Naive thymus-derived CD8-positive, alpha-beta T cell (primary cell): ENCODE measurements at regions not wholly inside any gene's neighbourhood (a gene's known extent, or its start where the extent isn't known, plus 50 kb on each side); places are given as distances from the start of the nearest gene placed in this dataset.

ENCODE experiments used
- ATAC-seq, 2 donors: fragments of 150-1000 bp; cut with Tn5 transposase in 1 of 2; sonication (Bioruptor Pico), chemical (Tn5 transposase) in 1 of 2; 1 replicate in 1 of 2; 2 replicates in 1 of 2; pipeline ENCODE4 v1.10.0; 2021; ENCODE audit warnings: mild to moderate bottlenecking in 2 of 2, moderate library complexity in 2 of 2
- POLR2A ChIA-PET: fragments of 350-600 bp; sonication (Branson Sonifier 250); formaldehyde crosslinking; loops from one replicate; lab custom pipeline; 2021; ENCODE audit warnings: antibody characterized with exemption; lab: Charles Lee
- DNase-seq, 10 donors: peaks; one replicate each; pipeline versions ENCODE4 v3.0.0 to v3.0.0-alpha.2; 2020 to 2022
- H3K27ac Mint-ChIP-seq, 10 donors: one replicate each; pipeline ENCODE4 v1.8.0; 2020 to 2022; ENCODE audit warnings: mild to moderate bottlenecking in 10 of 10, mixed read lengths in 10 of 10, moderate library complexity in 4 of 10, inconsistent platforms in 1 of 10
- H3K27me3 Mint-ChIP-seq, 5 donors: one replicate each; pipeline ENCODE4 v1.8.0; 2021 to 2022; ENCODE audit warnings: mixed read lengths in 5 of 5
- H3K36me3 Mint-ChIP-seq, 3 donors: one replicate each; pipeline ENCODE4 v1.8.0; 2020 to 2022; ENCODE audit warnings: mixed read lengths in 3 of 3, mild to moderate bottlenecking in 2 of 3, inconsistent platforms in 1 of 3
- H3K4me1 Mint-ChIP-seq, 4 donors: one replicate each; pipeline ENCODE4 v1.8.0; 2021 to 2022; ENCODE audit warnings: mixed read lengths in 4 of 4
- H3K4me3 Mint-ChIP-seq, 10 donors: one replicate each; pipeline ENCODE4 v1.8.0; 2020 to 2022; ENCODE audit warnings: mild to moderate bottlenecking in 10 of 10, mixed read lengths in 10 of 10, moderate library complexity in 6 of 10, inconsistent platforms in 1 of 10
- H3K9me3 Mint-ChIP-seq, 9 donors: one replicate each; pipeline ENCODE4 v1.8.0; 2020 to 2022; ENCODE audit warnings: mixed read lengths in 9 of 9, mild to moderate bottlenecking in 3 of 9, inconsistent platforms in 1 of 9, moderate library complexity in 1 of 9

DNA sequence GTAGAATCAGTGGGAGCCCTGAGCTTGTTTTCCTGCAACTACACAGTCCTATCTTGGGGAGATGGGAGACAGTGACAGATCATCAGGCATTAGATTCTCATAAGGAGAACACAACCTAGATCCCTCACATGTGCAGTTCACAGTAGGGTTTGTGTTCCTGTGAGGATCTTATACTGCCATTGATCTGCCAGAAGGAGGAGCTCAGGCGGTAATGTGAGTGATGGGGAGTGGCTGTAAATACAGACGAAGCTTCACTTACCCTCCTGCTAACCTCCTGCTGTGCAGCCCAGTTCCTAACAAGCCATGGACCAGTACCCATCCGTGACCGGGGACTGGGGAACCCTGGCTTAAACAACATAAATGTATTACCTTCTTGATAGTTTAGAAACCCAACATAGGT is 1034.1 kb downstream of the BCL11B start:
- peaks cover 26 to 57% (median 42%) of the 10 kb centered on the region in 4 donors for H3K4me1 Mint-ChIP-seq
- no peaks in the 10 kb centered on the region for H3K36me3 Mint-ChIP-seq
- ATAC-seq (peak in 1 of 2 donors; percentile 29), DNase-seq (no peak)
- H3K9me3 Mint-ChIP-seq, result peaks cover 0 to 2% (median 0%) of the 10 kb centered on the region in 9 donors
- peak overlapping the region in 4 of 10 donors; percentile 53 to 74 (median 66) for H3K27ac Mint-ChIP-seq
- POLR2A ChIA-PET, result interaction anchor here (0.5 to 2.4 kb wide), 4 partner anchors 8 to 28 kb away, joined by 4 to 10 read pairs (median 8); no protein-coding TSS in a partner anchor
- H3K4me3 Mint-ChIP-seq, result no peak overlapping the region
- H3K27me3 Mint-ChIP-seq, result no peaks in the 10 kb centered on the region

DNA sequence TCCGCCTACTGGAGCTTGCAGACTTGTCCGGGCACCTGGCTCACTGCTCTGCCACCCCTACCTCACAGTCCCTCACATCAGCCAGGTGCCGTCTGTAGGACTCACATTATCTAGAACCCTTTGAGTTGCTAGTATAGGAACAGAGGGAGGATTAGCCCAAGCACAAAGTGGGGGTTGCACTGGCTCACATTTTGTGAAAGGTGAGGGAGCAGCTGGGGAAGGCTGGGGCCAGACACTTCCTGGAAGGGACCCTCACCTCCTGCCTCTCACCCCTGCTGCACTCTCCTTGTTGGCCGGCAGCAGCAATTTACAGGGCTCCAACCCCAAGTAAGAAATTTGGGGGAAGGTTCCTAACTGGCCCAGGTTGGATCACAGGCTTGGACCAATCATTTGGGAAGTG is 1031.6 kb downstream of the BCL11B start:
- H3K4me1 Mint-ChIP-seq, result peaks cover 14 to 48% (median 32%) of the 10 kb centered on the region in 4 donors
- DNase-seq (no peak), ATAC-seq (no peak)
- no peak overlapping the region for H3K4me3 Mint-ChIP-seq
- no peaks in the 10 kb centered on the region for H3K27me3 Mint-ChIP-seq
- H3K36me3 Mint-ChIP-seq, result no peaks in the 10 kb centered on the region
- peak overlapping the region in 2 of 10 donors; percentile 46 to 76 for H3K27ac Mint-ChIP-seq
- H3K9me3 Mint-ChIP-seq, result peaks cover 0 to 2% (median 0%) of the 10 kb centered on the region in 9 donors
- POLR2A ChIA-PET, result interaction anchor here (0.6 kb wide), 1 partner anchor 922 kb away, joined by 3 read pairs; no protein-coding TSS in a partner anchor

DNA sequence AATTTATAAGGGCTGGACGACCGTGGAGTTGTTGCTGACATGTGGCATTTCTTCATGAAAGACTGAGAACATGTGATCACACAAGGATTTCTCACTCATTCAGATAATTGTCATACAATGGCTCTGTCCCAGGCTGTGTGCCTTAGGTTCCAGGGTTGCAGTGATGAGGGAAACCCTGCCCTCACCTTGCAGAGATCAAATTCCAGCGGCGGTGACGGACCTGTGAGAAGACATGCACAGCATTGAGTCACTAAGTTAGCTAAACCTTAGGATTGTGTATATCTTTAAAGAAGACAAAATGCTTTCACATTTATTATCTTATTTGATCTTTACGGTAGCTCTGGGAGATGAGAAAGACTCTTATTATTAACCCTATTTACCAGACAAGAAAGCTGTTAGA is 1029.1 kb downstream of the BCL11B start:
- no peaks in the 10 kb centered on the region for H3K27me3 Mint-ChIP-seq
- no peak for ATAC-seq
- POLR2A ChIA-PET, result no interaction called here

GRCh38 chr14:98243332-98243731 is 1028.7 kb downstream of the BCL11B start:
- Mint-ChIP-seq H3K4me1 (peaks cover 7 to 29% (median 21%) of the 10 kb centered on the region in 4 donors), H3K36me3 (no peaks in the 10 kb centered on the region), H3K27ac (peak overlapping the region in 1 of 10 donors; percentile 70), H3K27me3 (no peaks in the 10 kb centered on the region), H3K4me3 (no peak overlapping the region), H3K9me3 (no peaks in the 10 kb centered on the region)
- ATAC-seq (no peak), DNase-seq (no peak)
- POLR2A ChIA-PET, result no interaction called here

More for the DNA sequence above, 1029.1 kb downstream of the BCL11B start:
- no peaks in the 10 kb centered on the region for H3K36me3 Mint-ChIP-seq
- H3K27ac Mint-ChIP-seq, result no peak overlapping the region
- H3K9me3 Mint-ChIP-seq, result no peaks in the 10 kb centered on the region
- DNase-seq, result no peak
- no peak overlapping the region for H3K4me3 Mint-ChIP-seq
- peaks cover 12 to 34% (median 26%) of the 10 kb centered on the region in 4 donors for H3K4me1 Mint-ChIP-seq

DNA sequence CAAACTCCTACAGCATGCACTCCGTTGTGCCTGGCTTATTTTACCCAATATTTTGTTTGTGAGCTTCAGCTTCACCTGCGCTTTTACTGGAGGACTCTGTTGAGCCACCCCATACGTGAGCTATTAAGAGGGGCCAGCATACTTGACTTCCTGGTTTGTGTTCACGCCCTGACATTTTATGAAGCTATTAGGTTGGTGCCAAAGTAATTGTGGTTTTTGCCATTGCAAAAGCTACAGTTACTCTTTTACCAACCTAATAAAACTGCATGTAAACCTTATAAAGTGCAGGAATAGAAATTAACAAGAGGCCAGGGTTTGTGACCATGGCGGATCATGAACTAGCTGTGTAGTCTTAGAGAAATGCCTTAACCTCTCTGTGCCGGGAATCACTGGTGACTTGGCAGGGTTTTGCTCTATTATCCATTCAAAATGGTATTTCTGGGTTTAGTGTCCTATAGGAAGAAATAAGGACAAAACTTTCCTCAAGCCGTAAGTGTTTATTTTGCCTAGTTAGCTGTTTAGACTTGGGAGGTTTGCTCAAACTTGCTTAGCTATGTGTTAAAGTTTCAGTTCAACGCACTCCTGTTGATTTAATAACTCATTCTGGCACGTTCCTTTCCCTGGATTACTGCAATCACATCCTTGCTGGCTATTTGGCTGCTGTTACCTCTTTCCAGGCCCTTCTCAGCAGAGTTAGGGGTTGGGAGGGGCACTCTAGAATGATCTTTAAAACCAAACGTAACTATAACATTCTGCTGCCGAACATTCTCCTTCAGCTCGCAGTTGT is 1027.6 kb downstream of the BCL11B start:
- DNase-seq (no peak), ATAC-seq (no peak)
- no peaks in the 10 kb centered on the region for H3K27me3 Mint-ChIP-seq
- no peaks in the 10 kb centered on the region for H3K36me3 Mint-ChIP-seq
- H3K4me3 Mint-ChIP-seq, result no peak overlapping the region
- no peaks in the 10 kb centered on the region for H3K9me3 Mint-ChIP-seq
- H3K27ac Mint-ChIP-seq, result peak overlapping the region in 2 of 10 donors; percentile 17 to 66
- POLR2A ChIA-PET, result interaction anchor here (1.4 kb wide), 1 partner anchor 17 kb away, joined by 4 read pairs; no protein-coding TSS in a partner anchor
- H3K4me1 Mint-ChIP-seq, result peaks cover 0 to 26% (median 17%) of the 10 kb centered on the region in 4 donors

GRCh38 chr14:98244966-98245569 is 1026.9 kb downstream of the BCL11B start:
- DNase-seq (no peak), ATAC-seq (no peak)
- Mint-ChIP-seq H3K36me3 (no peaks in the 10 kb centered on the region), H3K9me3 (no peaks in the 10 kb centered on the region), H3K4me3 (no peak overlapping the region), H3K4me1 (peaks cover 3 to 22% (median 17%) of the 10 kb centered on the region in 4 donors), H3K27ac (peak overlapping the region in 1 of 10 donors; percentile 12), H3K27me3 (no peaks in the 10 kb centered on the region)
- POLR2A ChIA-PET, result interaction anchor here (1.4 kb wide), 2 partner anchors 15 to 17 kb away, joined by 4 to 5 read pairs; no protein-coding TSS in a partner anchor

DNA sequence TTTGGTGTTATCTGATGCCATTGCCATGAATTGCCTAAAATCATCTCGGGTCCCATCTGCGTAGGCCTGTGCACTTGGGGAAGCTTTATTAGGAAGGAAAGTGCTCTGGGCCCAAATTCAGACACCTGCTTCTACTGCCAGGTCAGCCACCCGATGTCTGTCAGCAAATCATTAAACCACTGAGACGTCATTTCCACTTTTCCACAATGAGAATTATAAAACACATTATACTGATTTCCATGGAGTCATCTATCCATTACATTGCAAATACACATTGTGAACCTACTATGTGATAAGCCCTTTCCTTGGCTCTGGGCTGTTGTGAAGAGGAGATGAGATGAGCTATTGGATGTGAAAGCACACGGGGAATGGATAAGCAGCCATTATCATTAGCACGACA is 1022.9 kb downstream of the BCL11B start:
- H3K36me3 Mint-ChIP-seq, result no peaks in the 10 kb centered on the region
- H3K27me3 Mint-ChIP-seq, result no peaks in the 10 kb centered on the region
- H3K9me3 Mint-ChIP-seq, result no peaks in the 10 kb centered on the region
- H3K4me3 Mint-ChIP-seq, result no peak overlapping the region
- ATAC-seq (no peak), DNase-seq (no peak)
- H3K27ac Mint-ChIP-seq, result peak overlapping the region in 2 of 10 donors; percentile 24 to 60
- POLR2A ChIA-PET, result interaction anchor here (0.9 to 1.4 kb wide), 3 partner anchors 10 to 982 kb away, joined by 3 read pairs; no protein-coding TSS in a partner anchor
- H3K4me1 Mint-ChIP-seq, result peaks cover 7 to 43% (median 29%) of the 10 kb centered on the region in 4 donors

DNA sequence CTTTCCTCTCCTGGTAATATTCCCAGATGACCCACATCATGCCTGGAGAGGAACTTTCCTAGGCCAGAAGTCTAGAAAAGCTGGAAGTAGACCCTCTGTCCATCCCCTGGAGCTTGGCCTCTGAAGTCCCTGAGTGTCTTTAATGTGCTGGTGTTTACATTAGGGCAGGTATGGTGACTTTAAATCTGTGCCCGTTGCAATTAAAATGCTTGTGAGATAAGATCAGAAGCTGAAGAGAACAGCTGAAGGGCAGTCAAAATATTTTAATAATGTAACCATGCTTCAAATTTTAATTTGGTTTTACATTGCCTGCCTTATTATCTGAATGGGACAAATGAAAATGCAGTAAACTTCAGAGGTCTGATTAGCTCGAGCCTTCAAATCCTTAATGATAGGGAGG is 1022.5 kb downstream of the BCL11B start:
- H3K9me3 Mint-ChIP-seq, result no peaks in the 10 kb centered on the region
- no peak overlapping the region for H3K27ac Mint-ChIP-seq
- H3K36me3 Mint-ChIP-seq, result no peaks in the 10 kb centered on the region
- H3K4me1 Mint-ChIP-seq, result peaks cover 7 to 41% (median 28%) of the 10 kb centered on the region in 4 donors
- H3K27me3 Mint-ChIP-seq, result no peaks in the 10 kb centered on the region
- H3K4me3 Mint-ChIP-seq, result no peak overlapping the region
- ATAC-seq (no peak), DNase-seq (no peak)
- POLR2A ChIA-PET, result interaction anchor here (0.9 to 1.4 kb wide), 3 partner anchors 11 to 981 kb away, joined by 3 read pairs; no protein-coding TSS in a partner anchor

DNA sequence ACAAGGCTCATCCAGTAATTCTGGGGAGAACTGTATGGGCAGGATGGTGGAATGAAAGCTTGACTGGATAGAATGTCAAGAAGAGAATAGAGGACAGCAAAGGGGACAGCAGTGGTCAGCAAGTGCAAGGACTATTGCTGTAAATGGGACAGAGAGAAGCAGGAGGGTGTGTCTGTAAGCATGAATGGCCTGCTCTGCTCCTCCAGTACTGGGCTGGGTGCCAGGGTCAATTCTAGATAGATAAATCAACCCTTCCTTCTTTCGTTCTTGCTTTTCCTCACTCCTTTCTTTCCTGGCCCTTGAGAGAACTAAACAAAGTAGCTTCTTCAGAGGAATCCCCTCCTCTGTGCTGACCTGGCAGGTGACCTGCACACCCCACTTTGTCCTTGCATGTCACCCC is 1019.2 kb downstream of the BCL11B start:
- H3K36me3 Mint-ChIP-seq, result no peaks in the 10 kb centered on the region
- no peak for ATAC-seq
- H3K4me1 Mint-ChIP-seq, result peaks cover 7 to 38% (median 29%) of the 10 kb centered on the region in 4 donors
- H3K9me3 Mint-ChIP-seq, result peaks cover 0 to under 1% (median 0%) of the 10 kb centered on the region in 9 donors
- no peaks in the 10 kb centered on the region for H3K27me3 Mint-ChIP-seq
- H3K27ac Mint-ChIP-seq, result peak overlapping the region in 1 of 10 donors; percentile 33
- DNase-seq, result no peak
- H3K4me3 Mint-ChIP-seq, result no peak overlapping the region
- POLR2A ChIA-PET, result no interaction called here

GRCh38 chr14:98259881-98260280 is 1012.1 kb downstream of the BCL11B start:
- ATAC-seq, result no peak
- no peak for DNase-seq
- Mint-ChIP-seq H3K9me3 (peaks cover 0 to 5% (median 0%) of the 10 kb centered on the region in 9 donors), H3K4me1 (peaks cover 0 to 30% (median 22%) of the 10 kb centered on the region in 4 donors), H3K27ac (no peak overlapping the region), H3K27me3 (no peaks in the 10 kb centered on the region), H3K36me3 (no peaks in the 10 kb centered on the region), H3K4me3 (no peak overlapping the region)
- POLR2A ChIA-PET, result interaction anchor here (0.6 kb wide), 2 partner anchors 13 to 61 kb away, joined by 3 read pairs; no protein-coding TSS in a partner anchor

GRCh38 chr14:98262566-98262965 is 1009.4 kb downstream of the BCL11B start:
- no peak for DNase-seq
- POLR2A ChIA-PET, result no interaction called here
- Mint-ChIP-seq H3K9me3 (peaks cover 0 to 11% (median 2%) of the 10 kb centered on the region in 9 donors), H3K36me3 (no peaks in the 10 kb centered on the region), H3K4me1 (peaks cover 7 to 54% (median 32%) of the 10 kb centered on the region in 4 donors), H3K4me3 (no peak overlapping the region), H3K27ac (peak overlapping the region in 1 of 10 donors; percentile 38), H3K27me3 (no peaks in the 10 kb centered on the region)
- ATAC-seq, result no peak

DNA sequence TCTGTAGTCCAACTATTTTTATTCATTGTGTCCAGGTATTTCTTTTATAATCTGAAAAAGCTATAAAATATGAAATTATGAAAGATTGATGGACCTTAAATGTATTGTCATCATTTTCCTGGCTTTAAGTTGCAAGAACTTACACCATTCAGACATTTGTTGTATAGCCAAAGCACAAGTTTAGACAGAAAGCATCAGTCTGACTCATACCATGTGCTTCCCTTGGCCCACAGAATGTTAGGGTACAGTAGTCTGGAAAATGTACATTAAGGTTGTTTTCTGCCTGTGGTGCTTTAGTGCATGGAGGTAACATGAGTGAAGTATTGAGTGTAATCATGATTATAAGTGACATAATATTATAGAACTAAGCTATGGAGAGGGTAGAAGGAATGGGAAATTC is 1002.5 kb downstream of the BCL11B start:
- DNase-seq (no peak), ATAC-seq (no peak)
- Mint-ChIP-seq H3K36me3 (peaks cover 0 to 13% (median 9%) of the 10 kb centered on the region in 3 donors), H3K9me3 (peaks cover 0 to 22% (median 11%) of the 10 kb centered on the region in 9 donors), H3K27ac (no peak overlapping the region), H3K27me3 (no peaks in the 10 kb centered on the region), H3K4me1 (peaks cover 10 to 32% (median 18%) of the 10 kb centered on the region in 4 donors), H3K4me3 (no peak overlapping the region)
- POLR2A ChIA-PET, result interaction anchor here (1.3 to 2.1 kb wide), 2 partner anchors 11 kb away, joined by 3 to 4 read pairs; no protein-coding TSS in a partner anchor
